ENCODE measurements at regions not wholly inside any gene's neighbourhood (a gene's known extent, or its start where the extent isn't known, plus 50 kb on each side); places are given as distances from the start of the nearest gene placed in this dataset.

DNA sequence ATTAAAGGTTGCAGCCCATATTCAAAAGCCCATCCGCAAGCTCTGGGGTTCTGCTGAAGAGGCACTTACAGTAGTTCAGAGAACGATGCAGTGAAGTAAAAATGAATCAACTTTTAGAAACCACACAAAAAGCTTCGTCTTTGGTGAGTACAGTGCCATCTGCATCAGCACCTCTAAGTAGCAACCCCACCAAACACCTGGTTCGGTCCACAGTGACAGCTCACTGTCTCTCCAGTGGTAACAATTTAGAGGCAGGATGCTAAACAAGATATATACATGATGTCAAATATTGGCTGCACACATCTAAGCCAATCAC lies 275.4 kb upstream of the TCF4 start (continued):
- TF ChIP-seq, protein P1, sequence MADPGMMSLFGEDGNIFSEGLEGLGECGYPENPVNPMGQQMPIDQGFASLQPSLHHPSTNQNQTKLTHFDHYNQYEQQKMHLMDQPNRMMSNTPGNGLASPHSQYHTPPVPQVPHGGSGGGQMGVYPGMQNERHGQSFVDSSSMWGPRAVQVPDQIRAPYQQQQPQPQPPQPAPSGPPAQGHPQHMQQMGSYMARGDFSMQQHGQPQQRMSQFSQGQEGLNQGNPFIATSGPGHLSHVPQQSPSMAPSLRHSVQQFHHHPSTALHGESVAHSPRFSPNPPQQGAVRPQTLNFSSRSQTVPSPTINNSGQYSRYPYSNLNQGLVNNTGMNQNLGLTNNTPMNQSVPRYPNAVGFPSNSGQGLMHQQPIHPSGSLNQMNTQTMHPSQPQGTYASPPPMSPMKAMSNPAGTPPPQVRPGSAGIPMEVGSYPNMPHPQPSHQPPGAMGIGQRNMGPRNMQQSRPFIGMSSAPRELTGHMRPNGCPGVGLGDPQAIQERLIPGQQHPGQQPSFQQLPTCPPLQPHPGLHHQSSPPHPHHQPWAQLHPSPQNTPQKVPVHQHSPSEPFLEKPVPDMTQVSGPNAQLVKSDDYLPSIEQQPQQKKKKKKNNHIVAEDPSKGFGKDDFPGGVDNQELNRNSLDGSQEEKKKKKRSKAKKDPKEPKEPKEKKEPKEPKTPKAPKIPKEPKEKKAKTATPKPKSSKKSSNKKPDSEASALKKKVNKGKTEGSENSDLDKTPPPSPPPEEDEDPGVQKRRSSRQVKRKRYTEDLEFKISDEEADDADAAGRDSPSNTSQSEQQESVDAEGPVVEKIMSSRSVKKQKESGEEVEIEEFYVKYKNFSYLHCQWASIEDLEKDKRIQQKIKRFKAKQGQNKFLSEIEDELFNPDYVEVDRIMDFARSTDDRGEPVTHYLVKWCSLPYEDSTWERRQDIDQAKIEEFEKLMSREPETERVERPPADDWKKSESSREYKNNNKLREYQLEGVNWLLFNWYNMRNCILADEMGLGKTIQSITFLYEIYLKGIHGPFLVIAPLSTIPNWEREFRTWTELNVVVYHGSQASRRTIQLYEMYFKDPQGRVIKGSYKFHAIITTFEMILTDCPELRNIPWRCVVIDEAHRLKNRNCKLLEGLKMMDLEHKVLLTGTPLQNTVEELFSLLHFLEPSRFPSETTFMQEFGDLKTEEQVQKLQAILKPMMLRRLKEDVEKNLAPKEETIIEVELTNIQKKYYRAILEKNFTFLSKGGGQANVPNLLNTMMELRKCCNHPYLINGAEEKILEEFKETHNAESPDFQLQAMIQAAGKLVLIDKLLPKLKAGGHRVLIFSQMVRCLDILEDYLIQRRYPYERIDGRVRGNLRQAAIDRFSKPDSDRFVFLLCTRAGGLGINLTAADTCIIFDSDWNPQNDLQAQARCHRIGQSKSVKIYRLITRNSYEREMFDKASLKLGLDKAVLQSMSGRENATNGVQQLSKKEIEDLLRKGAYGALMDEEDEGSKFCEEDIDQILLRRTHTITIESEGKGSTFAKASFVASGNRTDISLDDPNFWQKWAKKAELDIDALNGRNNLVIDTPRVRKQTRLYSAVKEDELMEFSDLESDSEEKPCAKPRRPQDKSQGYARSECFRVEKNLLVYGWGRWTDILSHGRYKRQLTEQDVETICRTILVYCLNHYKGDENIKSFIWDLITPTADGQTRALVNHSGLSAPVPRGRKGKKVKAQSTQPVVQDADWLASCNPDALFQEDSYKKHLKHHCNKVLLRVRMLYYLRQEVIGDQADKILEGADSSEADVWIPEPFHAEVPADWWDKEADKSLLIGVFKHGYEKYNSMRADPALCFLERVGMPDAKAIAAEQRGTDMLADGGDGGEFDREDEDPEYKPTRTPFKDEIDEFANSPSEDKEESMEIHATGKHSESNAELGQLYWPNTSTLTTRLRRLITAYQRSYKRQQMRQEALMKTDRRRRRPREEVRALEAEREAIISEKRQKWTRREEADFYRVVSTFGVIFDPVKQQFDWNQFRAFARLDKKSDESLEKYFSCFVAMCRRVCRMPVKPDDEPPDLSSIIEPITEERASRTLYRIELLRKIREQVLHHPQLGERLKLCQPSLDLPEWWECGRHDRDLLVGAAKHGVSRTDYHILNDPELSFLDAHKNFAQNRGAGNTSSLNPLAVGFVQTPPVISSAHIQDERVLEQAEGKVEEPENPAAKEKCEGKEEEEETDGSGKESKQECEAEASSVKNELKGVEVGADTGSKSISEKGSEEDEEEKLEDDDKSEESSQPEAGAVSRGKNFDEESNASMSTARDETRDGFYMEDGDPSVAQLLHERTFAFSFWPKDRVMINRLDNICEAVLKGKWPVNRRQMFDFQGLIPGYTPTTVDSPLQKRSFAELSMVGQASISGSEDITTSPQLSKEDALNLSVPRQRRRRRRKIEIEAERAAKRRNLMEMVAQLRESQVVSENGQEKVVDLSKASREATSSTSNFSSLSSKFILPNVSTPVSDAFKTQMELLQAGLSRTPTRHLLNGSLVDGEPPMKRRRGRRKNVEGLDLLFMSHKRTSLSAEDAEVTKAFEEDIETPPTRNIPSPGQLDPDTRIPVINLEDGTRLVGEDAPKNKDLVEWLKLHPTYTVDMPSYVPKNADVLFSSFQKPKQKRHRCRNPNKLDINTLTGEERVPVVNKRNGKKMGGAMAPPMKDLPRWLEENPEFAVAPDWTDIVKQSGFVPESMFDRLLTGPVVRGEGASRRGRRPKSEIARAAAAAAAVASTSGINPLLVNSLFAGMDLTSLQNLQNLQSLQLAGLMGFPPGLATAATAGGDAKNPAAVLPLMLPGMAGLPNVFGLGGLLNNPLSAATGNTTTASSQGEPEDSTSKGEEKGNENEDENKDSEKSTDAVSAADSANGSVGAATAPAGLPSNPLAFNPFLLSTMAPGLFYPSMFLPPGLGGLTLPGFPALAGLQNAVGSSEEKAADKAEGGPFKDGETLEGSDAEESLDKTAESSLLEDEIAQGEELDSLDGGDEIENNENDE (IDR thresholded peaks at IDR 0.05; ENCODE audit: insufficient replicate concordance, low read length) = no peak
- no peak for TF ChIP-seq POU5F1 (IDR thresholded peaks at IDR 0.05; ENCODE audit: low read depth, low read length)
- TF ChIP-seq KDM5A (IDR thresholded peaks at IDR 0.05; ENCODE audit: low read length) = no peak
- no peak for TF ChIP-seq PHF8 (conservative IDR thresholded peaks at IDR 0.05; ENCODE audit: low read depth, low read length)
- TF ChIP-seq EP300 (IDR thresholded peaks at IDR 0.05; ENCODE audit: borderline replicate concordance in 1 of 2, low read depth in 2 of 2, low read length in 2 of 2) = no peak

All from H1 (cell line).